ENCODE measurements at regions not wholly inside any gene's neighbourhood (a gene's known extent, or its start where the extent isn't known, plus 50 kb on each side); places are given as distances from the start of the nearest gene placed in this dataset.

GRCh38 chr16:65933703-65934102 is 432.8 kb upstream of the CDH5 start:
- no peak overlapping the region for H3K27ac Mint-ChIP-seq
- peaks cover 4 to 22% of the 10 kb centered on the region in 2 donors for H3K9me3 Mint-ChIP-seq
- DNase-seq (no peak), ATAC-seq (replicated peaks) (no peak)
- H3K4me3 Mint-ChIP-seq, result no peak overlapping the region
- H3K27me3 Mint-ChIP-seq, result peaks cover 0 to 5% of the 10 kb centered on the region in 2 donors
- H3K4me1 Mint-ChIP-seq (ENCODE audit: low read depth in 2 of 2), result no peaks in the 10 kb centered on the region
- H3K36me3 Mint-ChIP-seq (ENCODE audit: insufficient read depth), result no peaks in the 10 kb centered on the region

- H3K27me3 Mint-ChIP-seq, result no peaks in the 10 kb centered on the region
- H3K4me3 Mint-ChIP-seq, result no peak overlapping the region
- H3K4me1 Mint-ChIP-seq (ENCODE audit: low read depth in 2 of 2), result no peaks in the 10 kb centered on the region
- no peaks in the 10 kb centered on the region for H3K36me3 Mint-ChIP-seq (ENCODE audit: insufficient read depth)
- H3K27ac Mint-ChIP-seq, result no peak overlapping the region
- DNase-seq (no peak), ATAC-seq (replicated peaks) (no peak)
- peaks cover 7 to 33% of the 10 kb centered on the region in 2 donors for H3K9me3 Mint-ChIP-seq
Observed at GRCh38 chr16:65932350-65933072, 434.0 kb upstream of the CDH5 start.

- Mint-ChIP-seq H3K4me3 (no peak overlapping the region), H3K27ac (no peak overlapping the region), H3K9me3 (peaks cover 3 to 12% of the 10 kb centered on the region in 2 donors), H3K4me1 (ENCODE audit: low read depth in 2 of 2) (no peaks in the 10 kb centered on the region), H3K36me3 (ENCODE audit: insufficient read depth) (no peaks in the 10 kb centered on the region), H3K27me3 (peaks cover 0 to 12% of the 10 kb centered on the region in 2 donors)
- DNase-seq (no peak), ATAC-seq (replicated peaks) (no peak)
Observed at GRCh38 chr16:65922923-65923322, 443.6 kb upstream of the CDH5 start.

- H3K4me3 Mint-ChIP-seq, result no peak overlapping the region
- no peaks in the 10 kb centered on the region for H3K36me3 Mint-ChIP-seq (ENCODE audit: insufficient read depth)
- H3K9me3 Mint-ChIP-seq, result peaks cover 3 to 8% of the 10 kb centered on the region in 2 donors
- peaks cover 0 to 12% of the 10 kb centered on the region in 2 donors for H3K27me3 Mint-ChIP-seq
- ATAC-seq (replicated peaks) (no peak), DNase-seq (no peak)
- no peaks in the 10 kb centered on the region for H3K4me1 Mint-ChIP-seq (ENCODE audit: low read depth in 2 of 2)
- H3K27ac Mint-ChIP-seq, result no peak overlapping the region
Observed at GRCh38 chr16:65919986-65920376, 446.5 kb upstream of the CDH5 start.

GRCh38 chr16:65919145-65919985 is 447.1 kb upstream of the CDH5 start:
- ATAC-seq (replicated peaks), result no peak
- Mint-ChIP-seq H3K9me3 (peaks cover 3 to 8% of the 10 kb centered on the region in 2 donors), H3K27ac (no peak overlapping the region)

GRCh38 chr16:65917466-65917865 is 449.0 kb upstream of the CDH5 start:
- Mint-ChIP-seq H3K4me3 (no peak overlapping the region), H3K36me3 (ENCODE audit: insufficient read depth) (no peaks in the 10 kb centered on the region), H3K4me1 (ENCODE audit: low read depth in 2 of 2) (no peaks in the 10 kb centered on the region), H3K27ac (no peak overlapping the region), H3K9me3 (peaks cover 6 to 14% of the 10 kb centered on the region in 2 donors), H3K27me3 (peaks cover 0 to 12% of the 10 kb centered on the region in 2 donors)
- ATAC-seq (replicated peaks) (no peak), DNase-seq (no peak)

More at GRCh38 chr16:65919145-65919985, 447.1 kb upstream of the CDH5 start:
- no peak for DNase-seq
- Mint-ChIP-seq H3K27me3 (peaks cover 0 to 12% of the 10 kb centered on the region in 2 donors), H3K36me3 (ENCODE audit: insufficient read depth) (no peaks in the 10 kb centered on the region), H3K4me3 (no peak overlapping the region), H3K4me1 (ENCODE audit: low read depth in 2 of 2) (no peaks in the 10 kb centered on the region)

GRCh38 chr16:65916995-65917394 is 449.5 kb upstream of the CDH5 start:
- H3K4me3 Mint-ChIP-seq, result no peak overlapping the region
- no peak overlapping the region for H3K27ac Mint-ChIP-seq
- no peaks in the 10 kb centered on the region for H3K36me3 Mint-ChIP-seq (ENCODE audit: insufficient read depth)
- peaks cover 6 to 15% of the 10 kb centered on the region in 2 donors for H3K9me3 Mint-ChIP-seq
- DNase-seq (no peak), ATAC-seq (replicated peaks) (no peak)
- H3K27me3 Mint-ChIP-seq, result peaks cover 0 to 12% of the 10 kb centered on the region in 2 donors
- no peaks in the 10 kb centered on the region for H3K4me1 Mint-ChIP-seq (ENCODE audit: low read depth in 2 of 2)

GRCh38 chr16:65910291-65910690 is 456.2 kb upstream of the CDH5 start:
- ATAC-seq (replicated peaks) (no peak), DNase-seq (no peak)
- H3K27me3 Mint-ChIP-seq, result no peaks in the 10 kb centered on the region
- H3K4me3 Mint-ChIP-seq, result no peak overlapping the region
- peaks cover 5 to 14% of the 10 kb centered on the region in 2 donors for H3K9me3 Mint-ChIP-seq
- no peaks in the 10 kb centered on the region for H3K4me1 Mint-ChIP-seq (ENCODE audit: low read depth in 2 of 2)
- no peak overlapping the region for H3K27ac Mint-ChIP-seq
- H3K36me3 Mint-ChIP-seq (ENCODE audit: insufficient read depth), result no peaks in the 10 kb centered on the region

- H3K4me1 Mint-ChIP-seq (ENCODE audit: low read depth in 2 of 2), result no peaks in the 10 kb centered on the region
- H3K4me3 Mint-ChIP-seq, result no peak overlapping the region
- ATAC-seq (replicated peaks), result no peak
- no peaks in the 10 kb centered on the region for H3K27me3 Mint-ChIP-seq
- no peaks in the 10 kb centered on the region for H3K36me3 Mint-ChIP-seq (ENCODE audit: insufficient read depth)
- H3K27ac Mint-ChIP-seq, result no peak overlapping the region
- peaks cover 5 to 19% of the 10 kb centered on the region in 2 donors for H3K9me3 Mint-ChIP-seq
- DNase-seq, result no peak
Observed at GRCh38 chr16:65909310-65910050, 457.0 kb upstream of the CDH5 start.

- no peaks in the 10 kb centered on the region for H3K27me3 Mint-ChIP-seq
- H3K4me1 Mint-ChIP-seq (ENCODE audit: low read depth in 2 of 2), result no peaks in the 10 kb centered on the region
- H3K4me3 Mint-ChIP-seq, result no peak overlapping the region
- no peak for ATAC-seq (replicated peaks)
- H3K9me3 Mint-ChIP-seq, result peaks cover 5 to 19% of the 10 kb centered on the region in 2 donors
- H3K27ac Mint-ChIP-seq, result no peak overlapping the region
- no peaks in the 10 kb centered on the region for H3K36me3 Mint-ChIP-seq (ENCODE audit: insufficient read depth)
- no peak for DNase-seq
Observed at GRCh38 chr16:65908568-65908967, 457.9 kb upstream of the CDH5 start.

GRCh38 chr16:65905331-65905730 is 461.2 kb upstream of the CDH5 start:
- Mint-ChIP-seq H3K4me1 (ENCODE audit: low read depth in 2 of 2) (no peaks in the 10 kb centered on the region), H3K27me3 (no peaks in the 10 kb centered on the region), H3K9me3 (peaks cover 0 to 12% of the 10 kb centered on the region in 2 donors), H3K27ac (no peak overlapping the region), H3K36me3 (ENCODE audit: insufficient read depth) (no peaks in the 10 kb centered on the region), H3K4me3 (no peak overlapping the region)
- ATAC-seq (replicated peaks) (no peak), DNase-seq (no peak)

GRCh38 chr16:65896448-65897153 is 469.9 kb upstream of the CDH5 start:
- ATAC-seq (replicated peaks) (no peak), DNase-seq (no peak)
- no peak overlapping the region for H3K4me3 Mint-ChIP-seq
- H3K4me1 Mint-ChIP-seq (ENCODE audit: low read depth in 2 of 2), result no peaks in the 10 kb centered on the region
- H3K27ac Mint-ChIP-seq, result no peak overlapping the region
- peaks cover 0 to 9% of the 10 kb centered on the region in 2 donors for H3K9me3 Mint-ChIP-seq
- no peaks in the 10 kb centered on the region for H3K27me3 Mint-ChIP-seq
- no peaks in the 10 kb centered on the region for H3K36me3 Mint-ChIP-seq (ENCODE audit: insufficient read depth)

GRCh38 chr16:65895906-65896305 is 470.6 kb upstream of the CDH5 start:
- peaks cover 0 to 9% of the 10 kb centered on the region in 2 donors for H3K9me3 Mint-ChIP-seq
- DNase-seq, result no peak

More at GRCh38 chr16:65895906-65896305, 470.6 kb upstream of the CDH5 start:
- Mint-ChIP-seq H3K27me3 (no peaks in the 10 kb centered on the region), H3K4me1 (ENCODE audit: low read depth in 2 of 2) (no peaks in the 10 kb centered on the region), H3K27ac (no peak overlapping the region), H3K36me3 (ENCODE audit: insufficient read depth) (no peaks in the 10 kb centered on the region), H3K4me3 (no peak overlapping the region)
- no peak for ATAC-seq (replicated peaks)
